ENCODE measurements at regions not wholly inside any gene's neighbourhood (a gene's known extent, or its start where the extent isn't known, plus 50 kb on each side); places are given as distances from the start of the nearest gene placed in this dataset.

GRCh38 chr6:42512579-42512978 is 51.2 kb upstream of the UBR2 start:
- DNase-seq (ENCODE audit: low read depth) = no peak

- DNase-seq (ENCODE audit: low read depth) = peak; percentile 15
Measured at GRCh38 chr6:42511803-42512422, 51.9 kb upstream of the UBR2 start.

- DNase-seq (ENCODE audit: low read depth) = no peak
Measured at GRCh38 chr6:42510795-42511194, 53.0 kb upstream of the UBR2 start.

DNA sequence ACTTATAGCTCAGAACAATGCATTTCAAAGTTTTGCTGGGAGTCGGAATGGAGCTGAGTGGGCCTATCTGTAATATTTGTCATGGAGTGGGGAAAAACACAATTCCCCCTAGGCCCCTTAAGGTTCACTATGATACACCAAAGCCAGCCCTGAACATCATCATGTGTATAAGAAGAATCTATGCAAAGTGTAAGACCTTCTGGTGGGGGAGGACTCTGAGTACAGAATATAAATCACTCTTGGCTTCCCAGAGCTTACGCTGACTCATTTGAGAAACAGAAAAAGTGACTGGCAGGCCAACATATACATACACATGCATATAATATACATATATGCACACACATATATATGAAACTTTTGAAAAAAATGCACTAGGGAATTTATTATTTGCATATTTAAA is 54.1 kb upstream of the UBR2 start:
- DNase-seq (ENCODE audit: low read depth) = no peak

- no peak for DNase-seq (ENCODE audit: low read depth)
Measured at GRCh38 chr6:42509256-42509655, 54.6 kb upstream of the UBR2 start.

DNA sequence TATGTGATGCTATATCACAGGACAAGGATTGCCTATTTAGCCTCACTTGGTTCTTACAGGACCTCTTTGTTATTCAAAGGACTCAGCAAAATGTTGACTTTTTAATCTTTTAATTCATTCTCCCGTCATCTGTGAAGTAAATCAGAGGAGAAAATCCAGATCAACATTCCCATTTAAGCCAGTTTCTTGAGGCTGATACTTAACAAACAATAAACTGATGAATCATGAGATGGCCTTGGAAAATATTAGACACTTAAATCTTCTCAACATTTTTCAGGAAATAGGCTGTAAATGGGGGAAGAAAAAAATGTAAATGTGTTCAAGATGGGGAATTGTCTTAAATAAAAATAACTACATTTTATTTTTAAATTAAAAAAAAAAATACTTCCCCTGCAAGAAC is 55.9 kb upstream of the UBR2 start:
- peak; percentile 36 for DNase-seq (ENCODE audit: low read depth)

DNA sequence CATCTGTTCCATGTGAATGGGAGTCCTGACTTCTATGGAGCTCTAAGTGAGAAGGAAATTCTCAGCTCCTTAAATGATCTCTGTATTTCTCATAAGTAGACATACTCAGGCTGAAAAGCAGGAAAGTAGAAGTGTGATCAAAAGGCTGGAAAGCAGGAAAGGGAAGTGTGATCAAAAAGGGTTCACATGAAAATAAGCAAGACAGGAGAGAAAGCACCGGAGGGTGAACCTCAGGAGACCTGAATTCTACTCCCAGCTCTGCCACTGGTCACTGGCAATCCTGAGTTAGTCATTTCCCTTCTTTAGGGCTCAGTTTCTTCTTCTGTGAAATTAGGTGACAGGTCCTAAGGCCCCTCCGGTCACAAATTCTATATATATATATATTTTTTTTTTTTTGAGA is 55.5 kb upstream of the TRERF1 start:
- DNase-seq (ENCODE audit: low read depth) = no peak

DNA sequence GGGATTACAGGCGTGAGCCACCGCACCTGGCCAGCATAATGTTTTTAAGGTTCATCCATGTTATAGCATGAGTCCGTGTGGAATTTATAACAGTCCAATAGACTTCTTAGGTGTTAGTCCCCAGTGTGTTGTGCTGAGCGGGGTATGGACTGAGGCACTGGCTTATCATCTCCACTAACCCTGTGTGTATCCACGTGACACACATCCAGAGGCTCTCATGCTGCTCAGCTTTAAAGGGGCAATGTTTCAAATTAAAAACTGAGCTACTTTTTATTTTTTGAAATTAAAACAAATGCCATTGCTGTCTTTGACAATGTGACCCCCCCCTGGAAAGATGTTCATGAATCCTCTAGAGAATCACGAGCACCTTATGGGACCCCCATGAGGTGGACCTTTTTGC is 54.3 kb upstream of the TRERF1 start:
- DNase-seq (ENCODE audit: low read depth) = no peak

DNA sequence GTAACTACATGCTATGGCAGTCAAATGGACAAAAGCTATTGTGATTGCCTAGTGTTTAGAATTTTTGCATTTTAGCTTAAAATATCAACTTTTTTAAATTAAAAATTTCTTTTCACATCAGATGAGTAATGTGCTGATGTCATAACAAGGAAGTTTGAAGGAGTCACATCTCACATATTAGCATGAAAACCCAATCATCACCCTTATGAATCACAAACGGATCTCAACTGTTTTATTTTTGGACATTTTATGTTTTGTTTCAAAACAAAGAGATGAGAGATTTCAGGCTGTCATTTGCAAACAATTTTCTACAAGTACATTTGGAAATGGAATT is 53.6 kb upstream of the TRERF1 start:
- peak; percentile 66 for DNase-seq (ENCODE audit: low read depth)

- no peak for DNase-seq (ENCODE audit: low read depth)
Measured at GRCh38 chr6:42503894-42504293, 52.2 kb upstream of the TRERF1 start.

GRCh38 chr6:42502990-42503389 is 51.3 kb upstream of the TRERF1 start:
- no peak for DNase-seq (ENCODE audit: low read depth)

GRCh38 chr6:42502127-42502526 is 50.4 kb upstream of the TRERF1 start:
- DNase-seq (ENCODE audit: low read depth) = no peak

All from iris pigment epithelial cell (primary cell).